ENCODE measurements at regions not wholly inside any gene's neighbourhood (a gene's known extent, or its start where the extent isn't known, plus 50 kb on each side); places are given as distances from the start of the nearest gene placed in this dataset.
"Not testable (repeated sequence)": the region's sequence is repeated elsewhere in the genome, so short reads cannot be mapped to it uniquely, and the experiment has no call there.

DNA sequence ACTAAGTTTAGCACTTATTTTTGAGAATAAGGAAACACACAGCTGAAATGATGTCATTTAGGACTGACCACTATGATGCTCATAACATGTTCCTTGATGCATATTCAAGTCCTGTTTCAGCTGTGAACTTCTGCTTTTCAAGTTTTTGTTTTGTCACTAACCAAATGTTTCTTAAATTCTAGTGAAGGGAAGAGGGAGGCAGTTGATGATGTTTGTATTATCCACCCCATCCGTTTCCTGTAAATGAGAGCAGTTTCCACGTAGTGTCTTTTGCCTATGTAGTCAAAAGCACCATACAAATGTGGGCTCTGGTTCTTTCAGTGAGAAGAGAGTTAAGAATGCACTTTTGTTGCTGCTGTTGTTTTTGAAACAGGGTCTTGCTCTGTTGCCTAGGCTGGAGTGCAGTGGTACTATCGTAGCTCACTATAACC is 491.8 kb downstream of the PCNX1 start:
- peak; percentile 52 for DNase-seq

GRCh38 chr14:71400871-71401321 is 493.6 kb downstream of the PCNX1 start:
- DNase-seq: no peak

DNA sequence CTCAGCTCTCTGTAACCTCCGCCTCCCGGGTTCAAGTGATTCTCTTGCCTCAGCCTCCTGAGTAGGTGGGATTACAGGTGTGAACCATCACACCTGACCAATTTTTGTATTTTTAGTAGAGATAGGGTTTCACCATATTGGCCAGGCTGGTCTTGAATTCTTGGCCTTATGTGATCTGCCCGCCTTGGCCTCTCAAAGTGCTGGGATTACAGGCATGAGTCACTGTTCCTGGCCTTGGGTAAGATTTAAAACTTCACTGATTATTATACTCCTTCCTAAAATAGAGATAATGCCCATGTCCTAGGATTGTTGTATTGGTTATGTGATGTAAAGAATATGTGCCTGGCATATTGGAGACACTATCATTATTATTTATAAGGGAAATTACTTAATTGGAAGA is 495.2 kb downstream of the PCNX1 start:
- DNase-seq: not testable (repeated sequence)

DNA sequence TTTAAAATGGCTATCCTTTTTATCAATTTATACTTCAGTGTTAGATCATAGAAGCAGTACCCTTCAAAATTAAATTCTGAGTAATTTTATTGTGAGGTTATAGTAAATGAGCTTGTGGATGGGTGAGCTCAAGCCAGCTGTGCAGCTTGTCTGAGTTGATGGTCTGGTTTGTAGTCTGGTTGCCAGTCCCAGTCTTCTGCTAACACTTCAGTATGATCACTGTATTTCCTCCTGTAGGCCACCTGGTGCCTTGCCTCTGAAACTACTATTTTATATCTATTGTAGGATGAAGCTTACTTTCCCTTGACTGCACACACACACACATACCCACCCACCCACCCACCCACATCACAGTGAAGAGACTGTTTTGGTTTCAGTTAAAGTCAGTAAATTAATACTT is 496.4 kb downstream of the PCNX1 start:
- peak; percentile 39 for DNase-seq

DNA sequence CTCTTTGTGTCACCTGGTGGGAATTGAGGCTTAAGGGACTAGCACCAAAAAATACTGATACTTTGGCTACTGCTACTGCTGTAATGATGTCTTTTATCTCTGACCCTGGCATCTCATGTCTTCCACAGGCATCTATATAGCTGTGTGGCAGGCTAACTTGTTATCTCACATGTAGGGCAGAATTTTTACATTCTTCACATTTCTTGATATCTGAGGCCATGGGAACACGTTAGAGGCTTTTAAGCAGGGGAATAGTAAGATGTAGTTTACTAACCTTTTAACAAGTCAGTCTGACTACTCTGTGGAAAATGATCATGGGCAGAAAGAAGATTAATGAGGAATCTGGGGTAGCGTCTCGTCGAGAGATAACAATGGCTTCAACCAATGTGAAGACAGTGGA is 498.4 kb downstream of the PCNX1 start:
- DNase-seq: no peak

GRCh38 chr14:71408362-71409030 is 501.2 kb downstream of the PCNX1 start:
- DNase-seq: no peak

DNA sequence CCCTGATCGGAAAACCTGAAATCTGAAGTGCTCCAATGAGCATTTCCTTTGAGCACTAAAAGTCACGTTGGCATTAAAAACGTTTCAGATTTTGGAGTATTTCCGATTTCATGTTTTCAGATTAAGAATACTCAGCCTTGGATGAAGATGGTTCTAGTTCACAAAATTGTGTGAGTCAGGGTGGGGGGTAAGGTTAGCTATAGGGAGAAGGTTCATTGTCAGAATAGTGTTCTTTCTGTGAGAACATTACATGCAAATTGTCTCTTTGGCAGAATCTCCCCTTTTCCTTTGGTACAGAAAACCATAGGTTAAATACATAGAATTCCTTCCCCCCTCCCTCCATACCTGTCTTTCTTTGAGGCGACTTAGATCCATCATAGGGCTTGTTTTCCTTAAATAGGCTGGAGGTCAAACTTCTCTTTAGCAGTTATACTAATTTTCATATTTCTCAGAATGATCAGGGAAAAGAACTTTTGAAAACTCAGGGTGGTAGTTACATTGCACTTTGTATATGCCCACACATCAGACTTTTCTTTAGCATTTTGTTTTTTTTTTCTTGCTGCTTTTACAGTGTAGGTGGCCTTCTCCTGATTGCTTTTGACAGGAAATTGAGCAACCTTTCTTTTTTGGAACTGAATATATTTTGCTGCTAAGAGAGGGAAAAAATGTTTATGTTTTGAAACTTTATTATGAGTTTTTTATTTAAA is 503.5 kb downstream of the PCNX1 start:
- DNase-seq: no peak

DNA sequence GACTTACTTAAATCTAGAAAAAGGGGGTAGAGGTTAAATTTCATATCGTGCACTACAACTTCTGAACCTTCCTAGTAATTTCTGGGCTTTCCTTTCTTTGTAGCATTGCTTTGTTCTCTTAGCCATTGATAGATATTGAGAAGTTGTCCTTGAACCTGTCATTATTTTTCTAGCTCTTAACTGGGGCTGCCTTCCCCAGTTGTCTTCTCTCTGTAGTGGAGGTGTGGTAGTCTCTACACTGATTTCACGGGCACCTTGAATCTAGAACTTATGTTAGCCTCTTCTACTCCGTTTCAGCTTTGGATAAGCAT is 504.0 kb downstream of the PCNX1 start:
- DNase-seq: peak; percentile 20

- DNase-seq: no peak
These were observed 504.5 kb downstream of the PCNX1 start for GRCh38 chr14:71411738-71412137.

DNA sequence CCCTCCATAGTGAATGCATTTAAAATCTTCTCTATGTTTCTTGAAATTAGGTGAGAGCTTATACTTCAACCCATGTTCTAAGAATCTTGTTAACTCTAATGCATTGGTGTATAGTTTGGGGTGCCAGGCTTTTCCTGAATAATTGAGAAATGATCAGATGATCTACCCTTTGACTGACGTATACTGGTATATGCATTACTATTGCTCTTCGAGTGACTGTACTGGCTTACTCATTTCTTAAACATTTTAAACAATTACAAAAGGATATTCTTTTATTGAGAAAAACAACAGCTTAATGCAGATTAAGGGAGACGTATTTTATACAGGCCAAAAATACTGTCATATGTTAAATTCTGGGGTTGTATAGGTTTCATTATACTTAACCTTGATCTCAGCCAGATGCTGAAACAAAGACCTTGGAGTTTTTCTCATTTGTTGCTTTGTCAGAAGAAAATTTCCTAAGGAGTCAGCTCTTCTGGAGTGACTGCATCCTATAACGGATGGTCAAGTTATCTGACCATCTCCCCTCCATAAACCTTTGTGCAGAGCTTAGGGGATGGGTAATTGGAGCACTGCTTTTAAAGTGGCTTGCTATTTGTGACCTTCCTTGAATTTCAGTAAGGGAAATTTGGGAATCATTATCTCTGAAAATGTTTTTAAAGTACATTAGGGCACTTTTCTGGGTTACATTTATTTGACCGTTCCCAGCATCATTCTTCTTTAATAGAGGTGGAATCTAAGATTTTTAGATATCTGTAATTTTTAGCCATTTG is 507.6 kb downstream of the PCNX1 start:
- no peak for DNase-seq

- DNase-seq: no peak
These were observed 508.1 kb downstream of the PCNX1 start for GRCh38 chr14:71415404-71415690.

DNA sequence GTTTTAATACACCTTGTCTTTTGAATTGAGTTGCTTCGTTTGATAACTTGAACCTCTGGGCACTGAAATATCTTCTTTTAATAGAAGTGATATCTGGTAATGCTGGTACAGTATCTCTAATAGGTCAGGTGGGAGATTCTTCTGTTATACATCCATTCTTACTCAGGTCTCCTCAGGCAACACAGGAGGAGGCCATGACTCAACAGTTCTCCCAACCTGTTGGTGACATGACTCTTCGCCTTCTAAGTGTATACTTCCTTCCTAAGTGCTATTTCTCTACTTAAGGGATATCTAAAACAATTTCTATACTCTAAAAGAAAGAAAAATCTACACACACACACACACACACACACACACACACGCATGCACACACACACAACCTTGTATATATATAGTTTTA is 509.1 kb downstream of the PCNX1 start:
- no peak for DNase-seq

DNA sequence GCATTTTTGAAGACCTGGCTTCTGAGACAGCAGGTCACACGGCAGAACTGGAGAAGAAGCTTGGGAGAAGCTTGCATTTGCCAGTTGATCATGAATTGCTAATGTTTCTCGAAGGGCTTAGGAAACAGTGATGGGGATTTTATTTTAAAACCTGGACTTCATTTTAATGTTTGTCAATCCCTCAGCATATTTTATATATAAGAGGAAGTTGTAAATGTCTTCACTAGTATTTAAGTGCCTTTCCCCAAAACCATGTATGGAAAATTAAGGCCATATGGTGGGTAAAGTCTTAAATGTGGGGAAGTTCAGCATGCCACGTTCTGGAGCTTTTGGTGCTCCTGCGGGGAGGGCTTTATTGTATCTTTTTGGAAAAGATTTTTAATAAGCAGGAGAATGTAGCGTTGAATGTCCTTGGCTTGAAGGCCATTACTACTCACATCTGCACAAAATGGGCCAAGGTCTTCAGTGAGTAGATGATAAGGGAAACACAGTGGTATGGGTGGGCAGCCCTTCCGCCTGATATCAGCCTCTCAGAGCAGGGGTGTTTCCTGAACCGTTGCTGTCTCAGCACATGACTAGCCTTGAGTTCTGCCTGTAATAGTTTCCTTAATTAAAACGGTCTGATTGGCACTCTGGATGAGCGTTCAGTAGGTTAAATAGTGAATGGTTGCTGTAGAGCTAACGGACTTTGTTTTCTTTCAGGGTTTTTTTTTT is 511.4 kb downstream of the PCNX1 start:
- DNase-seq: no peak

- DNase-seq: no peak
These were observed 508.7 kb upstream of the RGS6 start for GRCh38 chr14:71423481-71423880.

- DNase-seq: no peak
These were observed 507.3 kb upstream of the RGS6 start for GRCh38 chr14:71424941-71425340.

GRCh38 chr14:71426001-71426400 is 506.2 kb upstream of the RGS6 start:
- no peak for DNase-seq

- no peak for DNase-seq
These were observed 502.3 kb upstream of the RGS6 start for GRCh38 chr14:71429902-71430301.

- DNase-seq: no peak
These were observed 501.9 kb upstream of the RGS6 start for GRCh38 chr14:71430321-71430677.

- DNase-seq: no peak
These were observed 501.4 kb upstream of the RGS6 start for GRCh38 chr14:71430678-71431376.

GRCh38 chr14:71432334-71433110 is 499.7 kb upstream of the RGS6 start:
- DNase-seq: no peak

GRCh38 chr14:71433303-71433702 is 498.9 kb upstream of the RGS6 start:
- DNase-seq: no peak

DNA sequence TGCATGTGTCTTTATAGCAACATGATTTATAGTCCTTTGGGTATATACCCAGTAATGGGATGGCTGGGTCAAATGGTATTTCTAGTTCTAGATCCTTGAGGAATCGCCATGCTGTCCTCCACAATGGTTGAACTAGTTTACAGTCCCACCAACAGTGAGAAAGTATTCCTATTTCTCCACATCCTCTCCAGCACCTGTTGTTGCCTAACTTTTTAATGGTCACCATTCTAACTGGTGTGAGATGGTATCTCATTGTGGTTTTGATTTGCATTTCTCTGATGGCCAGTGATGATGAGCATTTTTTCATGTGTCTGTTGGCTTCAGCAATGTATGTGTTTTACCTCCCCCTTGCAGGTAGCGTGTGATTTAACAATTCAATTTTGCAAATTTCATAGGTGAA is 496.6 kb upstream of the RGS6 start:
- not testable (repeated sequence) for DNase-seq

Measured in activated CD4-positive, alpha-beta T cell treated with anti-CD3 and anti-CD28 coated beads, Interleukin-2, amount 50 U/mL, for 16 hours (primary cell).